Effector memory CD4-positive, alpha-beta T cell (primary cell): ENCODE measurements at regions not wholly inside any gene's neighbourhood (a gene's known extent, or its start where the extent isn't known, plus 50 kb on each side); places are given as distances from the start of the nearest gene placed in this dataset.

ENCODE experiments used
- DNase-seq, 3 donors: peaks; one replicate each; pipeline ENCODE4 v3.0.0-alpha.2; 2020
- H3K27ac ChIP-seq: 2 replicates; pipeline ENCODE4 v1.7.0; 2013; ENCODE audit warnings: mild to moderate bottlenecking, low read length, moderate library complexity; ENCODE audit not compliant: insufficient read depth, poor library complexity, severe bottlenecking
- H3K27me3 ChIP-seq: replicated peaks from 2 replicates; pipeline ENCODE4 v1.7.0; 2013; ENCODE audit warnings: mild to moderate bottlenecking, low read length; ENCODE audit not compliant: insufficient read depth, control insufficient read depth, poor library complexity, severe bottlenecking
- H3K36me3 ChIP-seq: 2 replicates; pipeline ENCODE4 v1.7.0; 2013; ENCODE audit warnings: mild to moderate bottlenecking, low read length, moderate library complexity; ENCODE audit not compliant: control insufficient read depth, insufficient read depth
- H3K4me1 ChIP-seq: 2 replicates; pipeline ENCODE4 v1.7.0; 2013; ENCODE audit warnings: low read length, mild to moderate bottlenecking; ENCODE audit not compliant: control insufficient read depth, insufficient read depth, poor library complexity, severe bottlenecking
- H3K4me3 ChIP-seq: 2 replicates; pipeline ENCODE4 v1.7.0; 2013; ENCODE audit warnings: low read length, low read depth, mild to moderate bottlenecking; ENCODE audit not compliant: insufficient read depth, poor library complexity, severe bottlenecking
- H3K9me3 ChIP-seq: 2 replicates; pipeline ENCODE4 v1.7.0; 2013; ENCODE audit warnings: mild to moderate bottlenecking, low read length, moderate library complexity; ENCODE audit not compliant: control insufficient read depth

- Histone ChIP-seq H3K36me3 (no peaks in the 10 kb centered on the region), H3K4me1 (no peaks in the 10 kb centered on the region), H3K4me3 (no peak overlapping the region), H3K27me3 (no peaks in the 10 kb centered on the region), H3K9me3 (no peaks in the 10 kb centered on the region), H3K27ac (no peak overlapping the region)
- no peak for DNase-seq
Measured at GRCh38 chr14:48350971-48351370, 675.6 kb upstream of the MDGA2 start.

GRCh38 chr14:48349689-48350088 lies 674.3 kb upstream of the MDGA2 start:
- no peaks in the 10 kb centered on the region for H3K4me1 ChIP-seq
- no peak overlapping the region for H3K4me3 ChIP-seq
- no peaks in the 10 kb centered on the region for H3K36me3 ChIP-seq
- no peak overlapping the region for H3K27ac ChIP-seq
- H3K27me3 ChIP-seq: no peaks in the 10 kb centered on the region
- no peaks in the 10 kb centered on the region for H3K9me3 ChIP-seq
- no peak for DNase-seq

- no peak for DNase-seq
- H3K27me3 ChIP-seq: no peaks in the 10 kb centered on the region
Measured at GRCh38 chr14:48341069-48341468, 665.7 kb upstream of the MDGA2 start.

GRCh38 chr14:48333221-48333920 lies 658.0 kb upstream of the MDGA2 start:
- no peak overlapping the region for H3K4me3 ChIP-seq
- no peaks in the 10 kb centered on the region for H3K4me1 ChIP-seq
- no peak overlapping the region for H3K27ac ChIP-seq
- H3K27me3 ChIP-seq: no peaks in the 10 kb centered on the region
- no peaks in the 10 kb centered on the region for H3K36me3 ChIP-seq
- H3K9me3 ChIP-seq: no peaks in the 10 kb centered on the region
- no peak for DNase-seq

More at GRCh38 chr14:48341069-48341468, 665.7 kb upstream of the MDGA2 start:
- no peak overlapping the region for H3K4me3 ChIP-seq
- no peak overlapping the region for H3K27ac ChIP-seq
- no peaks in the 10 kb centered on the region for H3K36me3 ChIP-seq
- H3K4me1 ChIP-seq: no peaks in the 10 kb centered on the region
- no peaks in the 10 kb centered on the region for H3K9me3 ChIP-seq

GRCh38 chr14:48331421-48331820 lies 656.0 kb upstream of the MDGA2 start:
- no peak for DNase-seq
- H3K27ac ChIP-seq: no peak overlapping the region
- H3K27me3 ChIP-seq: no peaks in the 10 kb centered on the region
- H3K4me3 ChIP-seq: no peak overlapping the region
- no peaks in the 10 kb centered on the region for H3K4me1 ChIP-seq
- H3K9me3 ChIP-seq: no peaks in the 10 kb centered on the region
- no peaks in the 10 kb centered on the region for H3K36me3 ChIP-seq

- H3K4me1 ChIP-seq: no peaks in the 10 kb centered on the region
- H3K27me3 ChIP-seq: no peaks in the 10 kb centered on the region
- no peaks in the 10 kb centered on the region for H3K36me3 ChIP-seq
- H3K27ac ChIP-seq: no peak overlapping the region
- no peak for DNase-seq
- no peak overlapping the region for H3K4me3 ChIP-seq
- H3K9me3 ChIP-seq: no peaks in the 10 kb centered on the region
Measured at GRCh38 chr14:48325486-48325885, 650.1 kb upstream of the MDGA2 start.

GRCh38 chr14:48323665-48324064 lies 648.3 kb upstream of the MDGA2 start:
- Histone ChIP-seq H3K27ac (no peak overlapping the region), H3K36me3 (no peaks in the 10 kb centered on the region), H3K4me3 (no peak overlapping the region), H3K4me1 (no peaks in the 10 kb centered on the region), H3K27me3 (no peaks in the 10 kb centered on the region), H3K9me3 (no peaks in the 10 kb centered on the region)
- DNase-seq: no peak

GRCh38 chr14:48319823-48320222 lies 644.4 kb upstream of the MDGA2 start:
- Histone ChIP-seq H3K27me3 (no peaks in the 10 kb centered on the region), H3K4me1 (no peaks in the 10 kb centered on the region), H3K36me3 (no peaks in the 10 kb centered on the region), H3K9me3 (no peaks in the 10 kb centered on the region), H3K4me3 (no peak overlapping the region), H3K27ac (no peak overlapping the region)
- no peak for DNase-seq

- no peak overlapping the region for H3K27ac ChIP-seq
- no peaks in the 10 kb centered on the region for H3K9me3 ChIP-seq
- H3K4me3 ChIP-seq: no peak overlapping the region
- H3K36me3 ChIP-seq: no peaks in the 10 kb centered on the region
- no peaks in the 10 kb centered on the region for H3K4me1 ChIP-seq
- H3K27me3 ChIP-seq: no peaks in the 10 kb centered on the region
- DNase-seq: no peak
Measured at GRCh38 chr14:48304729-48305128, 629.3 kb upstream of the MDGA2 start.

- Histone ChIP-seq H3K4me3 (no peak overlapping the region), H3K9me3 (no peaks in the 10 kb centered on the region), H3K4me1 (no peaks in the 10 kb centered on the region), H3K27ac (no peak overlapping the region), H3K27me3 (no peaks in the 10 kb centered on the region), H3K36me3 (no peaks in the 10 kb centered on the region)
- no peak for DNase-seq
Measured at GRCh38 chr14:48289701-48290100, 614.3 kb upstream of the MDGA2 start.
